Choroid plexus epithelial cell (primary cell): ENCODE measurements at regions not wholly inside any gene's neighbourhood (a gene's known extent, or its start where the extent isn't known, plus 50 kb on each side); places are given as distances from the start of the nearest gene placed in this dataset.

ENCODE experiments used
- DNase-seq: peaks from one replicate; pipeline ENCODE4 v3.0.0-alpha.2; 2010; ENCODE audit warnings: low read depth
- H3K4me3 ChIP-seq: 2 replicates; pipeline ENCODE4 v1.5.1; 2011; ENCODE audit warnings: low read depth, mild to moderate bottlenecking, control low read depth, low read length, moderate library complexity
- TF ChIP-seq, protein P1 (sequence below): conservative IDR thresholded peaks from 2 replicates; pipeline ENCODE4 v1.5.1; 2011; ENCODE audit warnings: low read depth, mild to moderate bottlenecking, control low read depth, inconsistent platforms, low read length, moderate library complexity

- no peak overlapping the region for H3K4me3 ChIP-seq
- DNase-seq: peak; percentile 74
- TF ChIP-seq, protein P1, sequence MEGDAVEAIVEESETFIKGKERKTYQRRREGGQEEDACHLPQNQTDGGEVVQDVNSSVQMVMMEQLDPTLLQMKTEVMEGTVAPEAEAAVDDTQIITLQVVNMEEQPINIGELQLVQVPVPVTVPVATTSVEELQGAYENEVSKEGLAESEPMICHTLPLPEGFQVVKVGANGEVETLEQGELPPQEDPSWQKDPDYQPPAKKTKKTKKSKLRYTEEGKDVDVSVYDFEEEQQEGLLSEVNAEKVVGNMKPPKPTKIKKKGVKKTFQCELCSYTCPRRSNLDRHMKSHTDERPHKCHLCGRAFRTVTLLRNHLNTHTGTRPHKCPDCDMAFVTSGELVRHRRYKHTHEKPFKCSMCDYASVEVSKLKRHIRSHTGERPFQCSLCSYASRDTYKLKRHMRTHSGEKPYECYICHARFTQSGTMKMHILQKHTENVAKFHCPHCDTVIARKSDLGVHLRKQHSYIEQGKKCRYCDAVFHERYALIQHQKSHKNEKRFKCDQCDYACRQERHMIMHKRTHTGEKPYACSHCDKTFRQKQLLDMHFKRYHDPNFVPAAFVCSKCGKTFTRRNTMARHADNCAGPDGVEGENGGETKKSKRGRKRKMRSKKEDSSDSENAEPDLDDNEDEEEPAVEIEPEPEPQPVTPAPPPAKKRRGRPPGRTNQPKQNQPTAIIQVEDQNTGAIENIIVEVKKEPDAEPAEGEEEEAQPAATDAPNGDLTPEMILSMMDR: no peak
These were observed 263.6 kb upstream of the RASA1 start for GRCh38 chr5:87004101-87004500.

DNA sequence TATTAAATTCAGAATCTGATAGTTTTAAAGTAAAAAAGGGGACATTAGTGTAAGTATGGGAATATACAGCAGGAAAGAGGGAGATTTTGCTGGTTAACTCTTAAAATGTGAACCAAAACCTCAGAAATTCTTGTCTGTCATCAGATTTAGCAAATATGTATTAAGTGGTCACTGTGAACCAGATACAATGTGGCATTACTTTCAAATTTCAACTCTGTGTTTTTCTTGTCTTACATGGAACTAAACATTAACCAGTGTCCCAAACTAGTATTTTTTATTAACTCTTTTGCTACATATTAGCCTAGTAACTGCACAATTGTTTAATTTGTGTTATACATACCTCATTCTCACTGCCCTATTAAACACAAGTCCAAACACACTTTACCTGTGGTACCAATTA lies 259.9 kb upstream of the RASA1 start:
- H3K4me3 ChIP-seq: no peak overlapping the region
- DNase-seq: peak; percentile 18
- TF ChIP-seq, protein P1: no peak

DNA sequence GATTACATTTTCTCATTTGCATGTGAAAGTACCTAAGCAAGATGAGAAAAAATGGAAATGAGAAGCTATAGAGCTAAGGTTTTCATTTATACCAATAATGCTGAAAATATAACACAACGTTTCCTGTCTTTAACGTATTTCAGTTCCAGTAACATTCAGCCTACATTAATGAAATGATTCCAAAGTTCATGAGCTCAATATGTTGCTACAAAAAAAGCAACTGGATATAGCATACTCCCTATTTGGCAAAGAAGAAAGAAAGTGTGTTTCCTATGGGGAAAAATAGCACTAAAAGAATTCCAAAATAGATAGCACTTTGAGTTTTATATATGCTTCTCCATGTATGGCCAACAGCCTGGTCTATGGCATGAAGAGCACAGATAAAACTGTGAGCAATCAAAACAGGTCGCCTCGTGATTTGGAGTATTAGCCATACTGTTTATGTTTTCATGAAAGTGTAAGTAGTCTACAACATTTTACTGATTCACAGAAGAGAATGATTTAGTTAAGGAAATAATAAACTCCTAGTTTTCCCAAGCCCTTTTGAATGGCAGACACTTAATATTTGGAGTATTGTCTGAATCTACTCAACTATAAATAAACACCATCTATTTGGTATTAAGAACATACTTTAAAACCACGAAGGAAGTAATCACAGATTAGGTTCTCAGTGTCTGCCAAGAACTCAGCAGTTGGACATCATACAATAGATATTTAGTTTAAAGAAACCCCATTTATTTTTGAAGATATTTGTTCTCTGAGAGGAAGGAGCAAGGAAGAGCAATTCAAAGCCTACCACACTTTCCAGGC lies 258.7 kb upstream of the RASA1 start:
- peak; percentile 72 for DNase-seq
- TF ChIP-seq, protein P1: no peak

DNA sequence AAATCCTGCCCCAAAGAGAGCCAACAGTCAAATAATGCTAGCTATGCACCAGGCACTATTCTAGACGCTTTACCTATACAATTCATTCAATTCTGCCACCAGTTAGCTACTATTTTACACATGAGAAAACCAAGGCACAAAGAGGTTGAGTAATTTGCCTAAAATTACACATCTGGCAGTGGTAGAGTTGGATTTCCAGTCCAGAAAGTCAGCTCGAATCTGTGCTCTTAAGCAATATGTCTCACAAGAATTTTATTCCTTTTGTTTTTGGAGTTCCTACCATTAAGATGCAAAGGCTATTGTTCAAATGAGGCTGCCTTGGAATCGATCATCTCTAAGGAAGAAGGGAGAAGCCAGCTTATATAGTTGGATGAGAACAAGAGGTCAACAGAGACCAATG lies 256.9 kb upstream of the RASA1 start:
- TF ChIP-seq, protein P1: no peak
- H3K4me3 ChIP-seq: no peak overlapping the region
- peak; percentile 10 for DNase-seq

More for the DNA sequence above, 258.7 kb upstream of the RASA1 start:
- H3K4me3 ChIP-seq: no peak overlapping the region

- no peak for DNase-seq
- H3K4me3 ChIP-seq: no peak overlapping the region
- TF ChIP-seq, protein P1: no peak
These were observed 251.8 kb upstream of the RASA1 start for GRCh38 chr5:87015901-87016300.

- DNase-seq: peak; percentile 43
- TF ChIP-seq, protein P1: no peak
- peak overlapping the region; percentile 29 for H3K4me3 ChIP-seq
These were observed 247.4 kb upstream of the RASA1 start for GRCh38 chr5:87020099-87020934.

DNA sequence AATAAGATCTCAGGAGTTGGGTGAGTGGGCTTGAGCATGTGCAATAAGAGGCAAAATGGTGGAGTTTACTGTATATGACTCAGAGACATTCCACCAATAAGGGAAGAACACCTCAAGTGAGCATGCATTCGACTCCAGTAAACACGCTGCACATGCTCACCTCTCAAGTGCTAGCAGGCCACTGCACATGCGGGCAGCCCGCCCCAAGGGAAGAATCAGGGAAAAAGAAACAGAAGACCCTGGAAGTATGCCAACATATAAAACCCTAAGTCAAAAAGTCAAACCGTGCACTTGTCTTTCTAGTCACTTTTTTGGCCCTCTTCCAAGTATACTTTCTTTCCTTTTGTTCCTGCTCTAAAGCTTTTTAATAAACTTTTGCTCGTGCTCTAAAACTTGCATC lies 245.3 kb upstream of the RASA1 start:
- TF ChIP-seq, protein P1: no peak
- no peak overlapping the region for H3K4me3 ChIP-seq
- DNase-seq: no peak
